ENCODE measurements at regions not wholly inside any gene's neighbourhood (a gene's known extent, or its start where the extent isn't known, plus 50 kb on each side); places are given as distances from the start of the nearest gene placed in this dataset.

DNA sequence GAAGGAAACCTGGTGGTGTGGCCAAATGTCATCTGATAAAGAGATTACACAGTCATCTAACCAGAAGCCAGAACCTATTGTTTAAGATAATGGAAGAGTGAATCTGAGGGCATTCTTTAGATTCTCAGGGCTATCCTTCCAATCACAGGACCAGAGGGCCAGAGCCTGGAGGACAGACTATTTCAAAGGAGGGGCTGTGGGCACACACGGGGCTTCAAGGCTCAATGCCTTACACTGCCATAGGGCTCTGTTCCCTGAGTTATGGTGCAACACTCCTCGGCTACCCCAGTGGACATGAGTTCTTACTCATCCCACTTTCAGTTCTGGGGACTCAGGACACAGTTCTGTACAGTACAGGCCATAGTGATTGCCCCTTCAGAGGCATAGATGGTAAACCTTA is 343.9 kb upstream of the ALCAM start:
- H3K4me1 Mint-ChIP-seq (ENCODE audit: unreplicated experiment): no peaks in the 10 kb centered on the region
- no peak overlapping the region for H3K27ac Mint-ChIP-seq (ENCODE audit: unreplicated experiment)
- TF ChIP-seq, protein P1, sequence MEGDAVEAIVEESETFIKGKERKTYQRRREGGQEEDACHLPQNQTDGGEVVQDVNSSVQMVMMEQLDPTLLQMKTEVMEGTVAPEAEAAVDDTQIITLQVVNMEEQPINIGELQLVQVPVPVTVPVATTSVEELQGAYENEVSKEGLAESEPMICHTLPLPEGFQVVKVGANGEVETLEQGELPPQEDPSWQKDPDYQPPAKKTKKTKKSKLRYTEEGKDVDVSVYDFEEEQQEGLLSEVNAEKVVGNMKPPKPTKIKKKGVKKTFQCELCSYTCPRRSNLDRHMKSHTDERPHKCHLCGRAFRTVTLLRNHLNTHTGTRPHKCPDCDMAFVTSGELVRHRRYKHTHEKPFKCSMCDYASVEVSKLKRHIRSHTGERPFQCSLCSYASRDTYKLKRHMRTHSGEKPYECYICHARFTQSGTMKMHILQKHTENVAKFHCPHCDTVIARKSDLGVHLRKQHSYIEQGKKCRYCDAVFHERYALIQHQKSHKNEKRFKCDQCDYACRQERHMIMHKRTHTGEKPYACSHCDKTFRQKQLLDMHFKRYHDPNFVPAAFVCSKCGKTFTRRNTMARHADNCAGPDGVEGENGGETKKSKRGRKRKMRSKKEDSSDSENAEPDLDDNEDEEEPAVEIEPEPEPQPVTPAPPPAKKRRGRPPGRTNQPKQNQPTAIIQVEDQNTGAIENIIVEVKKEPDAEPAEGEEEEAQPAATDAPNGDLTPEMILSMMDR (IDR thresholded peaks at IDR 0.05): no peak
- peaks cover 9% of the 10 kb centered on the region for H3K9me3 Mint-ChIP-seq (ENCODE audit: unreplicated experiment)
- no peak for DNase-seq (ENCODE audit: extremely low spot score, unreplicated experiment)
- H3K4me3 Mint-ChIP-seq (ENCODE audit: unreplicated experiment): no peak overlapping the region
- no peaks in the 10 kb centered on the region for H3K36me3 Mint-ChIP-seq (ENCODE audit: unreplicated experiment)
- H3K27me3 Mint-ChIP-seq (ENCODE audit: unreplicated experiment): no peaks in the 10 kb centered on the region

DNA sequence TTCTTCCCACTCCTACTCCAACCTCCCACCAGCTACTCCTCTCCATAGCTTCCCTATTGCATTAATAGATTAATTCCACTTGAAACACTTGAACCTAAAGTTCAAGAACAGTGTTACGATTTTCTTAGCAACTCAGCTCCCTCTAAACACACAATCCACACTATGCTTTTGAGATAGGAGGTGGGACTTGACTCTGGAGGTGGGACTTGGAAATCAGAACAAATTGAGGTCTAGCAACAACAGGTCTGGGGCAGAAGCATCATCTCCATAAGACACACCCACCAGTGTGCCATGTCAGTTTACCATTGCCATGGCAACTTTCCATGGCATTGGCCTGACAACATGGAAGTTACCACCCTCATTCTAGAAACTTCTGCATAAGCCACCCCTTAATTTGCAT is 336.5 kb upstream of the ALCAM start:
- H3K4me1 Mint-ChIP-seq (ENCODE audit: unreplicated experiment): no peaks in the 10 kb centered on the region
- H3K4me3 Mint-ChIP-seq (ENCODE audit: unreplicated experiment): no peak overlapping the region
- H3K9me3 Mint-ChIP-seq (ENCODE audit: unreplicated experiment): no peaks in the 10 kb centered on the region
- TF ChIP-seq, protein P1 (IDR thresholded peaks at IDR 0.05): no peak
- no peak for DNase-seq (ENCODE audit: extremely low spot score, unreplicated experiment)
- no peak overlapping the region for H3K27ac Mint-ChIP-seq (ENCODE audit: unreplicated experiment)
- H3K27me3 Mint-ChIP-seq (ENCODE audit: unreplicated experiment): no peaks in the 10 kb centered on the region
- H3K36me3 Mint-ChIP-seq (ENCODE audit: unreplicated experiment): no peaks in the 10 kb centered on the region

DNA sequence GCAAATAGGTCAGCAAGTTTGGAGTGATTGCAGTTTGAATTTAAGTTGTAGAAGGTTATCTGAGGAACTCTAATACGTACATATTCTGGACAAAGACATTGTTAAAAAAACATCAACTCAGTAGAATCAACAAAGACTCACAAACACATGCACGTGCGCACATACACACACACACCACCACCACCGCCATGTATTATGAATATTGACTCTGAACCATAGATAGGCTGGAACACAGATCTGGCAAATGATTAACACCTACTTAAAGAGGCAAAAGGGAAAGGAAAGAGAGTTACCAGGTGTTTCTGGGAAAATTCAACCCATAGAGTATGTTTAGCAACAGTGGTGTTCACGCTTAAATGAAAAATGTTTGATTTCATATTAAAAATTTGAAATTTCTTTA is 334.2 kb upstream of the ALCAM start:
- Mint-ChIP-seq H3K4me1 (ENCODE audit: unreplicated experiment) (no peaks in the 10 kb centered on the region), H3K9me3 (ENCODE audit: unreplicated experiment) (no peaks in the 10 kb centered on the region), H3K4me3 (ENCODE audit: unreplicated experiment) (no peak overlapping the region), H3K27ac (ENCODE audit: unreplicated experiment) (no peak overlapping the region), H3K27me3 (ENCODE audit: unreplicated experiment) (no peaks in the 10 kb centered on the region), H3K36me3 (ENCODE audit: unreplicated experiment) (no peaks in the 10 kb centered on the region)
- TF ChIP-seq, protein P1 (IDR thresholded peaks at IDR 0.05): no peak
- no peak for DNase-seq (ENCODE audit: extremely low spot score, unreplicated experiment)

DNA sequence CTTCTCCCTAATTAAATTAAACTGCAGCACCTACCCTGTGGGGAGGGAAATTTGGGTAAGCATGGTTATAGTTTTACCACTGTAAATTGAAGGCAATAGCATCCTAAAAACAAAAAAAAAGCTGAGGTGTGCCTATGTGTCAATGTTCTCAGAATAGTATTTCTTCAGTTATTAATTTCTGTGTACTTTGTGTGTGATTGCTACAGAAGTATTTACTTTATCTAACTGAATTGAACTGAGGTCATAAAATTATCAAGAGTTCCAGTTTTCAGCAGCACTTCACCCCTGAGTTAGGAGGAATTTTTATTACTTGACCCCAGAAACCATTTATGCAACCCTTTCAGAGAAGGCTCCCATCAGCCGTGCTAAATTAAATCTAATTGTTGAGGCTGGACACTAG is 333.6 kb upstream of the ALCAM start:
- no peak overlapping the region for H3K4me3 Mint-ChIP-seq (ENCODE audit: unreplicated experiment)
- H3K27ac Mint-ChIP-seq (ENCODE audit: unreplicated experiment): no peak overlapping the region
- H3K27me3 Mint-ChIP-seq (ENCODE audit: unreplicated experiment): no peaks in the 10 kb centered on the region
- no peaks in the 10 kb centered on the region for H3K9me3 Mint-ChIP-seq (ENCODE audit: unreplicated experiment)
- no peak for DNase-seq (ENCODE audit: extremely low spot score, unreplicated experiment)
- no peaks in the 10 kb centered on the region for H3K36me3 Mint-ChIP-seq (ENCODE audit: unreplicated experiment)
- TF ChIP-seq, protein P1 (IDR thresholded peaks at IDR 0.05): no peak
- H3K4me1 Mint-ChIP-seq (ENCODE audit: unreplicated experiment): no peaks in the 10 kb centered on the region

DNA sequence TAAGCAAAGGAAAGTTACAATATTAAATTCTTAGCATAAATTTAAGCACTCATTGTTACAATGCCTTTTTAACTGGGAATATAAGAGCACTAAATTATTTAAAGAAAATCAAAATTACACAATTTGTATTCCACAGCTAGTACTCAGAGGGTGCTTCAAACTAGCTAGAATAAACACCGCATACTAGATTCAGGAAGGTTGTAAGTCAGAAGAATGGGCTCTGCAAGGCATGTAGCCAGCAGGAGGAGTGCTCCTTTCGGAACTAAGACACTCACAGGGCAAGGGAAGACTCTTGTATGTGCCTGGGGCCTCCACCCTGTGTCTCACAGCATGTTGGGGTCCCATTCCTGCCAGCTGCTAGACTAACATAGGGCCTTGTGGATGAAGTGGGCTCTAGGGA is 327.7 kb upstream of the ALCAM start:
- no peaks in the 10 kb centered on the region for H3K9me3 Mint-ChIP-seq (ENCODE audit: unreplicated experiment)
- TF ChIP-seq, protein P1 (IDR thresholded peaks at IDR 0.05): no peak
- no peak for DNase-seq (ENCODE audit: extremely low spot score, unreplicated experiment)
- H3K36me3 Mint-ChIP-seq (ENCODE audit: unreplicated experiment): no peaks in the 10 kb centered on the region
- no peaks in the 10 kb centered on the region for H3K27me3 Mint-ChIP-seq (ENCODE audit: unreplicated experiment)
- peaks cover 3% of the 10 kb centered on the region for H3K4me1 Mint-ChIP-seq (ENCODE audit: unreplicated experiment)
- no peak overlapping the region for H3K4me3 Mint-ChIP-seq (ENCODE audit: unreplicated experiment)
- no peak overlapping the region for H3K27ac Mint-ChIP-seq (ENCODE audit: unreplicated experiment)
